DND-41 (cell line): ENCODE measurements at regions not wholly inside any gene's neighbourhood (a gene's known extent, or its start where the extent isn't known, plus 50 kb on each side); places are given as distances from the start of the nearest gene placed in this dataset.
"Not testable (repeated sequence)": the region's sequence is repeated elsewhere in the genome, so short reads cannot be mapped to it uniquely, and the experiment has no call there.

ENCODE experiments used
- EZH2 ChIP-seq: IDR thresholded peaks from 3 replicates; pipeline ENCODE4 v1.6.1; 2012; ENCODE audit warnings: borderline replicate concordance, low read depth, mild to moderate bottlenecking, moderate library complexity, low read length, inconsistent platforms; ENCODE audit not compliant: severe bottlenecking
- TF ChIP-seq, protein P1 (sequence below): IDR thresholded peaks from 2 replicates; pipeline ENCODE4 v1.5.1; 2012; ENCODE audit warnings: borderline replicate concordance, low read length, moderate library complexity, mild to moderate bottlenecking; ENCODE audit not compliant: poor library complexity, severe bottlenecking; ENCODE audit errors: extremely low read depth

DNA sequence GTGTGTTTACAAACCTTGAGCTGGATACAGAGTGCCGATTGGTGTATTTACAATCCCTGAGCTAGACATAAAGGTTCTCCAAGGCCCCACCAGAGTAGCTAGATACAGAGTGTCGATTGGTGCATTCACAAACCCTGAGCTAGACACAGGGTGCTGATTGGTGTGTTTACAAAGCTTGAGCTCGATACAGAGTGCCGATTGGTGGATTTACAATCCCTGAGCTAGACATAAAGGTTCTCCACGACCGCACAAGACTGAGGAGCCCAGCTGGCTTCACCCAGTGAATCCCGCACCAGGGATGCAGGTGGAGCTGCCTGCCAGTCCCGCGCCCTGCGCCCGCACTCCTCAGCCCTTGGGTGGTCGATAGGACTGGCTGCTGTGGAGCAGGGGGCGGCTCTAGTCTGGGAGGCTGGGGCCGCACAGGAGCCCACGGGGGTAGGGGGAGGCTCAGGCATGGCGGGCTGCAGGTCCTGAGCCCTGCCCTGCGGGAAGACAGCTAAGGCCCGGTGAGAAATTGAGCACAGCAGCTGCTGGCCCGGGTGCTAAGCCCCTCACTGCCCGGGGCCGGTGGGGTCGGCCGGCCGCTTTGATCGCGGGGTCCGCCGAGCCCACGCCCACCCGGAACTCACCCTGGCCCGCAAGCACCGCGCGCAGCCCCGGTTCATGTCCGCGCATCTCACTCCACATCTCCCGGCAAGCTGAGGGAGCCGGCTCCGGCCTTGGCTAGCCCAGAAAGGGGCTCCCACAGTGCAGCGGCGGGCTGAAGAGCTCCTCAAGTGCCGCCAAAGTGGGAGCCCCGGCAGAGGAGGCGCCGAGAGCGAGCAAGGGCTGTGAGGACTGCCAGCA, 114.0 kb downstream of the GPX5 start:
- not testable (repeated sequence) for TF ChIP-seq EZH2
- TF ChIP-seq, protein P1, sequence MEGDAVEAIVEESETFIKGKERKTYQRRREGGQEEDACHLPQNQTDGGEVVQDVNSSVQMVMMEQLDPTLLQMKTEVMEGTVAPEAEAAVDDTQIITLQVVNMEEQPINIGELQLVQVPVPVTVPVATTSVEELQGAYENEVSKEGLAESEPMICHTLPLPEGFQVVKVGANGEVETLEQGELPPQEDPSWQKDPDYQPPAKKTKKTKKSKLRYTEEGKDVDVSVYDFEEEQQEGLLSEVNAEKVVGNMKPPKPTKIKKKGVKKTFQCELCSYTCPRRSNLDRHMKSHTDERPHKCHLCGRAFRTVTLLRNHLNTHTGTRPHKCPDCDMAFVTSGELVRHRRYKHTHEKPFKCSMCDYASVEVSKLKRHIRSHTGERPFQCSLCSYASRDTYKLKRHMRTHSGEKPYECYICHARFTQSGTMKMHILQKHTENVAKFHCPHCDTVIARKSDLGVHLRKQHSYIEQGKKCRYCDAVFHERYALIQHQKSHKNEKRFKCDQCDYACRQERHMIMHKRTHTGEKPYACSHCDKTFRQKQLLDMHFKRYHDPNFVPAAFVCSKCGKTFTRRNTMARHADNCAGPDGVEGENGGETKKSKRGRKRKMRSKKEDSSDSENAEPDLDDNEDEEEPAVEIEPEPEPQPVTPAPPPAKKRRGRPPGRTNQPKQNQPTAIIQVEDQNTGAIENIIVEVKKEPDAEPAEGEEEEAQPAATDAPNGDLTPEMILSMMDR: not testable (repeated sequence)
